Right ventricle myocardium inferior (tissue), 1 donor: ENCODE measurements at regions not wholly inside any gene's neighbourhood (a gene's known extent, or its start where the extent isn't known, plus 50 kb on each side); places are given as distances from the start of the nearest gene placed in this dataset.
A peak's percentile ranks its signal among the peaks of the same experiment; 100 is the strongest.

Experiments used
- ATAC-seq: fragments of 200-7000 bp; cut with Tn5 transposase; one replicate; pipeline ENCODE4 v1.9.1; 2020; ENCODE audit warnings: mild to moderate bottlenecking, moderate library complexity
- DNase-seq: peaks from one replicate; pipeline ENCODE4 v3.0.0; 2021; ENCODE audit errors: missing footprints
- intact Hi-C: fragments of 100-400 bp; cut with DNase I; formaldehyde crosslinking; loops from one replicate; pipeline ENCODE4 v1.11.0; 2022
- donor health status: DM: no; HTN: yes; CAD: no; lungs with severe emphysema.

- ATAC-seq, result no peak
- peak; percentile 49 for DNase-seq
- intact Hi-C loops, result no loop called here
Measured at GRCh38 chr22:44442186-44442815, 55.7 kb downstream of the RTL6 start.

- ATAC-seq, result no peak
- intact Hi-C loops, result no loop called here
Measured at GRCh38 chr22:44441401-44442185, 56.4 kb downstream of the RTL6 start.

GRCh38 chr22:44440224-44441160 lies 57.5 kb downstream of the RTL6 start:
- no peak for ATAC-seq
- peak; percentile 44 for DNase-seq
- intact Hi-C loops, result no loop called here

More at GRCh38 chr22:44441401-44442185, 56.4 kb downstream of the RTL6 start:
- DNase-seq, result peak; percentile 54

GRCh38 chr22:44439356-44440223 lies 58.4 kb downstream of the RTL6 start:
- intact Hi-C loops, result no loop called here
- ATAC-seq, result no peak
- DNase-seq, result peak; percentile 5

- DNase-seq, result peak; percentile 46
- intact Hi-C loops, result no loop called here
- no peak for ATAC-seq
Measured at GRCh38 chr22:44438481-44439131, 59.4 kb downstream of the RTL6 start.

GRCh38 chr22:44438056-44438455 lies 60.0 kb downstream of the RTL6 start:
- ATAC-seq (no peak), DNase-seq (no peak)
- intact Hi-C loops, result no loop called here

- DNase-seq, result no peak
- ATAC-seq, result no peak
- intact Hi-C loops, result no loop called here
Measured at GRCh38 chr22:44437216-44438055, 60.6 kb downstream of the RTL6 start.

GRCh38 chr22:44436736-44437135 lies 61.3 kb downstream of the RTL6 start:
- ATAC-seq (no peak), DNase-seq (no peak)
- intact Hi-C loops, result no loop called here

- intact Hi-C loops, result no loop called here
- peak; percentile 15 for DNase-seq
- no peak for ATAC-seq
Measured at GRCh38 chr22:44431256-44431655, 66.8 kb downstream of the RTL6 start.

- DNase-seq (peak; percentile 4), ATAC-seq (no peak)
- intact Hi-C loops, result no loop called here
Measured at GRCh38 chr22:44430716-44431115, 67.3 kb downstream of the RTL6 start.

GRCh38 chr22:44429941-44430587 lies 68.0 kb downstream of the RTL6 start:
- no peak for ATAC-seq
- peak; percentile 55 for DNase-seq
- intact Hi-C loops, result no loop called here

- intact Hi-C loops, result no loop called here
- DNase-seq (no peak), ATAC-seq (no peak)
Measured at GRCh38 chr22:44428941-44429830, 68.8 kb downstream of the RTL6 start.

GRCh38 chr22:44427611-44428470 lies 70.2 kb downstream of the RTL6 start:
- no peak for ATAC-seq
- DNase-seq, result no peak
- intact Hi-C loops, result no loop called here

- intact Hi-C loops, result no loop called here
- ATAC-seq, result no peak
- DNase-seq, result no peak
Measured at GRCh38 chr22:44426981-44427380, 71.1 kb downstream of the RTL6 start.

- intact Hi-C loops, result no loop called here
- ATAC-seq (no peak), DNase-seq (no peak)
Measured at GRCh38 chr22:44425694-44426045, 72.4 kb downstream of the RTL6 start.
